NT2/D1 (cell line): ENCODE measurements at regions not wholly inside any gene's neighbourhood (a gene's known extent, or its start where the extent isn't known, plus 50 kb on each side); places are given as distances from the start of the nearest gene placed in this dataset.

Experiments used
- DNase-seq: peaks from one replicate; pipeline ENCODE4 v3.0.0-alpha.2; 2011; ENCODE audit warnings: low read depth, low spot score
- H3K27me3 ChIP-seq: 2 replicates; pipeline ENCODE4 v1.6.0; 2011; ENCODE audit warnings: mild to moderate bottlenecking; ENCODE audit not compliant: insufficient read length, insufficient read depth
- H3K36me3 ChIP-seq: 2 replicates; pipeline ENCODE4 v1.6.1; 2011; ENCODE audit warnings: mild to moderate bottlenecking, low read length, mixed read lengths; ENCODE audit not compliant: insufficient read depth, insufficient read length
- H3K4me1 ChIP-seq: 2 replicates; pipeline ENCODE4 v1.5.1; 2011; ENCODE audit not compliant: insufficient read depth, insufficient read length
- H3K4me3 ChIP-seq: 2 replicates; pipeline ENCODE4 v1.5.1; 2011; ENCODE audit warnings: low read depth; ENCODE audit not compliant: insufficient read length
- H3K9ac ChIP-seq: 2 replicates; pipeline ENCODE4 v1.6.0; 2011; ENCODE audit warnings: low read depth; ENCODE audit not compliant: insufficient read length
- H3K9me3 ChIP-seq: 2 replicates; pipeline ENCODE4 v1.5.1; 2011; ENCODE audit warnings: mild to moderate bottlenecking, low read length; ENCODE audit not compliant: insufficient read depth
- SUZ12 ChIP-seq: IDR thresholded peaks from 2 replicates; pipeline ENCODE4 v1.6.1; 2011; ENCODE audit not compliant: insufficient read length, insufficient read depth; ENCODE audit errors: extremely low read depth
- YY1 ChIP-seq: IDR thresholded peaks from 2 replicates; pipeline ENCODE4 v1.6.1; 2011; ENCODE audit not compliant: insufficient read length, insufficient read depth
- ZNF274 ChIP-seq: IDR thresholded peaks from 2 replicates; pipeline ENCODE4 v1.6.1; 2011; ENCODE audit warnings: mild to moderate bottlenecking, low read depth, low read length

- no peak for DNase-seq
- no peak for TF ChIP-seq ZNF274
- H3K9ac ChIP-seq, result no peak overlapping the region
- H3K9me3 ChIP-seq, result peaks cover 8% of the 10 kb centered on the region
- no peak overlapping the region for H3K4me3 ChIP-seq
- H3K4me1 ChIP-seq, result peaks cover 2% of the 10 kb centered on the region
- H3K36me3 ChIP-seq, result no peaks in the 10 kb centered on the region
- H3K27me3 ChIP-seq, result no peaks in the 10 kb centered on the region
Measured at GRCh38 chr5:133734916-133735315, 122.6 kb upstream of the FSTL4 start.

GRCh38 chr5:133732536-133732935, 120.2 kb upstream of the FSTL4 start:
- H3K4me3 ChIP-seq, result no peak overlapping the region
- TF ChIP-seq YY1, result no peak
- TF ChIP-seq SUZ12, result no peak
- no peak for TF ChIP-seq ZNF274
- DNase-seq, result no peak
- peaks cover 2% of the 10 kb centered on the region for H3K4me1 ChIP-seq
- H3K9ac ChIP-seq, result no peak overlapping the region
- no peaks in the 10 kb centered on the region for H3K27me3 ChIP-seq
- H3K9me3 ChIP-seq, result peaks cover 11% of the 10 kb centered on the region
- H3K36me3 ChIP-seq, result no peaks in the 10 kb centered on the region

- no peak for DNase-seq
- Histone ChIP-seq H3K4me3 (no peak overlapping the region), H3K27me3 (no peaks in the 10 kb centered on the region), H3K4me1 (peaks cover 2% of the 10 kb centered on the region), H3K9ac (no peak overlapping the region), H3K36me3 (no peaks in the 10 kb centered on the region), H3K9me3 (peaks cover 11% of the 10 kb centered on the region)
- no peak for TF ChIP-seq SUZ12
- TF ChIP-seq YY1, result no peak
- no peak for TF ChIP-seq ZNF274
Measured at GRCh38 chr5:133731951-133732350, 119.6 kb upstream of the FSTL4 start.

- no peak overlapping the region for H3K4me3 ChIP-seq
- H3K27me3 ChIP-seq, result no peaks in the 10 kb centered on the region
- H3K36me3 ChIP-seq, result no peaks in the 10 kb centered on the region
- H3K4me1 ChIP-seq, result no peaks in the 10 kb centered on the region
- H3K9me3 ChIP-seq, result peaks cover 11% of the 10 kb centered on the region
- DNase-seq, result no peak
- no peak for TF ChIP-seq ZNF274
- TF ChIP-seq SUZ12, result no peak
- TF ChIP-seq YY1, result no peak
- H3K9ac ChIP-seq, result no peak overlapping the region
Measured at GRCh38 chr5:133730866-133731265, 118.5 kb upstream of the FSTL4 start.

- DNase-seq, result no peak
- H3K4me1 ChIP-seq, result no peaks in the 10 kb centered on the region
Measured at GRCh38 chr5:133730346-133730745, 118.0 kb upstream of the FSTL4 start.

GRCh38 chr5:133729800-133730199, 117.5 kb upstream of the FSTL4 start:
- Histone ChIP-seq H3K9me3 (peaks cover 11% of the 10 kb centered on the region), H3K36me3 (no peaks in the 10 kb centered on the region), H3K9ac (no peak overlapping the region), H3K4me1 (no peaks in the 10 kb centered on the region), H3K4me3 (no peak overlapping the region), H3K27me3 (no peaks in the 10 kb centered on the region)
- no peak for DNase-seq
- TF ChIP-seq SUZ12, result no peak
- TF ChIP-seq ZNF274, result no peak
- no peak for TF ChIP-seq YY1

More at GRCh38 chr5:133730346-133730745, 118.0 kb upstream of the FSTL4 start:
- no peaks in the 10 kb centered on the region for H3K36me3 ChIP-seq
- TF ChIP-seq ZNF274 (no peak), SUZ12 (no peak), YY1 (no peak)
- no peaks in the 10 kb centered on the region for H3K27me3 ChIP-seq
- no peak overlapping the region for H3K4me3 ChIP-seq
- peaks cover 11% of the 10 kb centered on the region for H3K9me3 ChIP-seq
- no peak overlapping the region for H3K9ac ChIP-seq

GRCh38 chr5:133728475-133728874, 116.1 kb upstream of the FSTL4 start:
- no peak overlapping the region for H3K9ac ChIP-seq
- H3K4me1 ChIP-seq, result no peaks in the 10 kb centered on the region
- no peak for DNase-seq
- peaks cover 11% of the 10 kb centered on the region for H3K9me3 ChIP-seq
- H3K36me3 ChIP-seq, result no peaks in the 10 kb centered on the region
- TF ChIP-seq SUZ12 (no peak), YY1 (no peak), ZNF274 (no peak)
- H3K4me3 ChIP-seq, result no peak overlapping the region
- H3K27me3 ChIP-seq, result no peaks in the 10 kb centered on the region

GRCh38 chr5:133727636-133728035, 115.3 kb upstream of the FSTL4 start:
- TF ChIP-seq YY1 (no peak), ZNF274 (no peak), SUZ12 (no peak)
- H3K9ac ChIP-seq, result no peak overlapping the region
- H3K36me3 ChIP-seq, result no peaks in the 10 kb centered on the region
- H3K9me3 ChIP-seq, result peaks cover 11% of the 10 kb centered on the region
- H3K27me3 ChIP-seq, result no peaks in the 10 kb centered on the region
- no peak for DNase-seq
- H3K4me1 ChIP-seq, result no peaks in the 10 kb centered on the region
- H3K4me3 ChIP-seq, result no peak overlapping the region
